KMS-11 (cell line): ENCODE measurements at regions not wholly inside any gene's neighbourhood (a gene's known extent, or its start where the extent isn't known, plus 50 kb on each side); places are given as distances from the start of the nearest gene placed in this dataset.

Experiments used
- H2AFZ ChIP-seq: fragments of 200-600 bp; sonication (generic); 2 replicates; pipeline ENCODE4 v1.6.1; 2016; ENCODE audit warnings: antibody characterized with exemption, mixed run types, low read depth
- H3K27ac ChIP-seq: fragments of 200-600 bp; sonication (generic); 2 replicates; pipeline ENCODE4 v1.6.1; 2016; ENCODE audit warnings: mild to moderate bottlenecking, mixed run types
- H3K27me3 ChIP-seq: fragments of 200-600 bp; sonication (generic); 2 replicates; pipeline ENCODE4 v1.6.1; 2017; ENCODE audit warnings: mild to moderate bottlenecking, low read depth, mixed run types, moderate library complexity; ENCODE audit not compliant: insufficient read depth
- H3K36me3 ChIP-seq: fragments of 200-600 bp; sonication (generic); 2 replicates; pipeline ENCODE4 v1.6.1; 2017; ENCODE audit warnings: mild to moderate bottlenecking, mixed run types; ENCODE audit not compliant: insufficient read depth
- H3K4me1 ChIP-seq: fragments of 200-600 bp; sonication (generic); 2 replicates; pipeline ENCODE4 v1.6.1; 2016; ENCODE audit warnings: mild to moderate bottlenecking, low read depth, mixed run types; ENCODE audit not compliant: poor library complexity, severe bottlenecking
- H3K4me2 ChIP-seq: fragments of 200-600 bp; sonication (generic); 2 replicates; pipeline ENCODE4 v1.7.0; 2016; ENCODE audit warnings: mild to moderate bottlenecking, mixed run types
- H3K4me3 ChIP-seq: fragments of 200-600 bp; sonication (generic); IDR thresholded peaks from 2 replicates; pipeline ENCODE4 v1.6.1; 2017; ENCODE audit warnings: low read depth, low read length, mixed read lengths; ENCODE audit not compliant: insufficient read depth
- H3K79me2 ChIP-seq: fragments of 200-600 bp; sonication (generic); 2 replicates; pipeline ENCODE4 v1.6.1; 2016; ENCODE audit warnings: low read depth, mixed run types; ENCODE audit not compliant: insufficient read depth
- H3K9ac ChIP-seq: fragments of 200-600 bp; sonication (generic); 2 replicates; pipeline ENCODE4 v1.6.1; 2016; ENCODE audit warnings: mild to moderate bottlenecking, mixed run types
- H4K20me1 ChIP-seq: fragments of 200-600 bp; sonication (generic); 2 replicates; pipeline ENCODE4 v1.6.1; 2016; ENCODE audit warnings: mild to moderate bottlenecking, mixed run types; ENCODE audit not compliant: insufficient read depth
- CTCF ChIP-seq: fragments of 200-600 bp; sonication (generic); conservative IDR thresholded peaks from 2 replicates; pipeline ENCODE4 v1.6.1; 2017; ENCODE audit warnings: low read depth, mild to moderate bottlenecking, antibody characterized with exemption, low read length, moderate library complexity, mixed read lengths

- Histone ChIP-seq H3K4me1 (no peaks in the 10 kb centered on the region), H3K27ac (no peak overlapping the region), H3K4me3 (no peak overlapping the region), H3K79me2 (no peaks in the 10 kb centered on the region), H4K20me1 (no peaks in the 10 kb centered on the region), H3K4me2 (no peak overlapping the region), H3K27me3 (no peaks in the 10 kb centered on the region), H2AFZ (no peak overlapping the region), H3K36me3 (no peaks in the 10 kb centered on the region), H3K9ac (no peak overlapping the region)
- no peak for TF ChIP-seq CTCF
Observed at GRCh38 chr2:238596571-238597551, 170.1 kb downstream of the ASB1 start.

GRCh38 chr2:238597638-238598528, 171.2 kb downstream of the ASB1 start:
- Histone ChIP-seq H3K27ac (no peak overlapping the region), H4K20me1 (no peaks in the 10 kb centered on the region), H3K36me3 (no peaks in the 10 kb centered on the region), H3K79me2 (no peaks in the 10 kb centered on the region), H3K27me3 (no peaks in the 10 kb centered on the region), H3K9ac (no peak overlapping the region), H2AFZ (no peak overlapping the region), H3K4me1 (no peaks in the 10 kb centered on the region), H3K4me3 (no peak overlapping the region), H3K4me2 (no peak overlapping the region)
- no peak for TF ChIP-seq CTCF

- Histone ChIP-seq H3K4me1 (no peaks in the 10 kb centered on the region), H3K79me2 (no peaks in the 10 kb centered on the region), H3K36me3 (no peaks in the 10 kb centered on the region), H3K4me3 (no peak overlapping the region), H4K20me1 (no peaks in the 10 kb centered on the region), H3K27ac (no peak overlapping the region), H2AFZ (no peak overlapping the region), H3K4me2 (no peak overlapping the region), H3K9ac (no peak overlapping the region), H3K27me3 (no peaks in the 10 kb centered on the region)
- TF ChIP-seq CTCF: no peak
Observed at GRCh38 chr2:238598802-238599530, 172.2 kb downstream of the ASB1 start.
